ENCODE measurements at regions not wholly inside any gene's neighbourhood (a gene's known extent, or its start where the extent isn't known, plus 50 kb on each side); places are given as distances from the start of the nearest gene placed in this dataset.

DNA sequence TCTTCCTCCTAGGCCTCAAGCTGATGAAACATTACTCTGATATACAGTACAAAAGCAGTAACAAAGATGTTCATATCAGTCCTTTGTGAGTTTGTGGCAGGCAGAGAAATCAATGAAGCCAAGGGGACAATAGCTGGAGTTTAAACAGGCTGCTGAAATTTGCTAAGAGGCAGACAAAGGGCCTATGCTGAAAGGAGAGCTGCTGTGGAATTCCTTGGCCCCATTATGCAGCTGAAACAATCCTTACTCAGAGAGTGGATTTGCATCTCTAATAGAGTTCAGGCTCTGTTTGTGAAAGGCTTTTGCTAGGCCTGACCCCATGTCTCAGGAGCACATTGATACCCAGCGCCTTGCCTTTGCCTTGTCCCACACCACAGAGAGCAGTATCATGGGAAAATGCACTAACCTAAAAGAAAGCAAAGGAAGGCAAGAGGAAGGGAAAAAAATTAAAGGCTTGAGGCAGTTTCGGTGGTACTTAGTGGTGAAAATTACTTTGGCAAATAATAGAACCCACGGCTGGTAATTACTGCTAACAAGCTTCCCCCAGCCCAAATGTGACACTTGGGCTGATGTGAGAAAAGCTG is 195.0 kb upstream of the EPHA3 start:
- ATAC-seq = no peak
- H3K9me2 ChIP-seq (replicated peaks; ENCODE audit: low read length) = no peaks in the 10 kb centered on the region
- no peak overlapping the region for H2AFZ ChIP-seq (ENCODE audit: low read length)
- no peak overlapping the region for H3K9ac ChIP-seq (ENCODE audit: low read length)
- H3K36me3 ChIP-seq (ENCODE audit: low read depth, low read length) = no peaks in the 10 kb centered on the region
- H3K4me3 ChIP-seq (ENCODE audit: low read length) = no peak overlapping the region
- H3K27ac ChIP-seq (ENCODE audit: low read length) = no peak overlapping the region
- H3K79me2 ChIP-seq (ENCODE audit: low read length) = no peaks in the 10 kb centered on the region
- ChIA-PET CTCF (no interaction called here), POLR2A (ENCODE audit: unreplicated experiment) (no interaction called here)
- DNase-seq = no peak
- no peak for TF ChIP-seq CTCF (conservative IDR thresholded peaks at IDR 0.05; ENCODE audit: low read depth, low read length)
- H3K9me3 ChIP-seq (ENCODE audit: low read length) = no peaks in the 10 kb centered on the region
- intact Hi-C loops (cut with micrococcal nuclease) = no loop called here
- no peaks in the 10 kb centered on the region for H3K27me3 ChIP-seq (ENCODE audit: low read length)
- no peaks in the 10 kb centered on the region for H3K4me1 ChIP-seq (ENCODE audit: insufficient read depth, low read length)
- no peaks in the 10 kb centered on the region for H3F3A ChIP-seq (ENCODE audit: low read length, unreplicated experiment)
- H4K20me1 ChIP-seq (ENCODE audit: low read length) = no peaks in the 10 kb centered on the region
- BruUV-seq (replicated peaks) = no TSS peak
- no peak overlapping the region for H3K4me2 ChIP-seq (ENCODE audit: low read length)

DNA sequence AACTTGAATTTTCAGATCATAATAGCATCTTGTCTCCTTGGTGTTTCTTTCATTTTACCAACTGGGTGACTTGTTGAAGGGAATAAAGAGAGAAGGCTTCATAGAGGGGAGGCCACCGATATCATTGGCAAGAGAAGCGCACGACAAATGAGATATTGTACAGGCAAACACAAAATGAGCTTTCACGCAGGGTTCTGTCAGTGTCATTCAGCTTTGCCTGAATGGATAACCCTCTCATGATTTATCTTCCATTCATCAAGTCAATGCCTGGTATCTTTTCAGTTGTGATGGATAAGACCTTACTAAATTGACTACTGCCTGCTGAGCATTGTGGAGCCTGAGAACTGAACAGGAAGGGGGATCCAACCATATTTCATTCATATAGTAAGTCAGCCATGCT is 188.6 kb upstream of the EPHA3 start:
- DNase-seq (no peak), ATAC-seq (no peak)
- Histone ChIP-seq H3K9me2 (replicated peaks; ENCODE audit: low read length) (no peaks in the 10 kb centered on the region), H3K36me3 (ENCODE audit: low read depth, low read length) (no peaks in the 10 kb centered on the region), H3K27me3 (ENCODE audit: low read length) (peaks cover 30% of the 10 kb centered on the region), H3F3A (ENCODE audit: low read length, unreplicated experiment) (no peaks in the 10 kb centered on the region), H3K79me2 (ENCODE audit: low read length) (no peaks in the 10 kb centered on the region), H3K27ac (ENCODE audit: low read length) (no peak overlapping the region), H3K4me1 (ENCODE audit: insufficient read depth, low read length) (no peaks in the 10 kb centered on the region), H4K20me1 (ENCODE audit: low read length) (no peaks in the 10 kb centered on the region), H3K9ac (ENCODE audit: low read length) (no peak overlapping the region), H3K4me3 (ENCODE audit: low read length) (no peak overlapping the region), H3K4me2 (ENCODE audit: low read length) (no peak overlapping the region), H3K9me3 (ENCODE audit: low read length) (no peaks in the 10 kb centered on the region), H2AFZ (ENCODE audit: low read length) (no peak overlapping the region)
- no peak for TF ChIP-seq EZH2 (IDR thresholded peaks at IDR 0.05; ENCODE audit: low read length, unreplicated experiment)
- TF ChIP-seq CTCF (conservative IDR thresholded peaks at IDR 0.05; ENCODE audit: low read depth, low read length) = no peak
- no peak for TF ChIP-seq EZH2phosphoT487 (IDR thresholded peaks at IDR 0.05; ENCODE audit: borderline replicate concordance, low read length)
- CTCF ChIA-PET = no interaction called here
- intact Hi-C loops (cut with micrococcal nuclease) = no loop called here
- POLR2A ChIA-PET (ENCODE audit: unreplicated experiment) = no interaction called here
- BruUV-seq (replicated peaks) = no TSS peak

DNA sequence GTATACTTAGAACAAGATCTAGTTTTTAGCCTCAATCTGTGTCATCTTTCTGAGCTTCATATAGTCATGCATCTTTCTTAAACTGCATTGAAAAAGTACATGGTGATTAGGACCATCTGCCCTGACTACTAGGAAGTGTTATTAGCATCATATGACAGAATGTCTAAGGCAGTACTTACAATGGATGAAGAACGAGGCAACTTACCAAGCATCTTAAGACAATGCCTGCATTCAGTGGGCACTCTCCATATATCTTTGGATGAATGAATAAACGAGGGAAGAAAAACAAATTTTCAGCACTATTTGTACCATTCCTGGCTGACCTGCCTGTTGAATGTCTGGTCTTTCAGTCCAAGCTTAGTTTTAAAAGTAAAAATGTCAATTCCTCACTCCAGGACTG is 185.4 kb upstream of the EPHA3 start:
- Histone ChIP-seq H3K9me3 (ENCODE audit: low read length) (no peaks in the 10 kb centered on the region), H3K9me2 (replicated peaks; ENCODE audit: low read length) (no peaks in the 10 kb centered on the region), H3K36me3 (ENCODE audit: low read depth, low read length) (no peaks in the 10 kb centered on the region), H3F3A (ENCODE audit: low read length, unreplicated experiment) (no peaks in the 10 kb centered on the region), H2AFZ (ENCODE audit: low read length) (no peak overlapping the region), H3K27me3 (ENCODE audit: low read length) (peaks cover 33% of the 10 kb centered on the region), H3K4me3 (ENCODE audit: low read length) (no peak overlapping the region), H3K79me2 (ENCODE audit: low read length) (no peaks in the 10 kb centered on the region), H4K20me1 (ENCODE audit: low read length) (no peaks in the 10 kb centered on the region), H3K4me1 (ENCODE audit: insufficient read depth, low read length) (no peaks in the 10 kb centered on the region), H3K27ac (ENCODE audit: low read length) (no peak overlapping the region), H3K9ac (ENCODE audit: low read length) (no peak overlapping the region), H3K4me2 (ENCODE audit: low read length) (no peak overlapping the region)
- intact Hi-C loops (cut with micrococcal nuclease) = no loop called here
- ChIA-PET POLR2A (ENCODE audit: unreplicated experiment) (no interaction called here), CTCF (no interaction called here)
- no peak for DNase-seq
- TF ChIP-seq EZH2phosphoT487 (IDR thresholded peaks at IDR 0.05; ENCODE audit: borderline replicate concordance, low read length) = no peak
- no peak for TF ChIP-seq EZH2 (IDR thresholded peaks at IDR 0.05; ENCODE audit: low read length, unreplicated experiment)
- no peak for TF ChIP-seq CTCF (conservative IDR thresholded peaks at IDR 0.05; ENCODE audit: low read depth, low read length)
- ATAC-seq = no peak
- no TSS peak for BruUV-seq (replicated peaks)

Data from PC-3 (cell line).